Neural cell (in vitro differentiated cells): ENCODE measurements at regions not wholly inside any gene's neighbourhood (a gene's known extent, or its start where the extent isn't known, plus 50 kb on each side); places are given as distances from the start of the nearest gene placed in this dataset.

Experiments
- CTCF ChIP-seq: fragments of 450-650 bp; IDR thresholded peaks from 2 replicates; pipeline ENCODE4 v1.5.1; 2014; ENCODE audit warnings: antibody characterized with exemption, mild to moderate bottlenecking, moderate library complexity; ENCODE audit not compliant: poor library complexity, severe bottlenecking
- POLR2AphosphoS5 ChIP-seq: IDR thresholded peaks from 2 replicates; pipeline ENCODE4 v1.6.1; 2012
- RAD21 ChIP-seq: fragments of 450-650 bp; conservative IDR thresholded peaks from 2 replicates; pipeline ENCODE4 v1.6.1; 2014; ENCODE audit warnings: antibody characterized with exemption, mild to moderate bottlenecking, moderate library complexity
- REST ChIP-seq: IDR thresholded peaks from 2 replicates; pipeline ENCODE4 v1.6.1; 2012; ENCODE audit warnings: borderline replicate concordance

GRCh38 chr3:124353691-124354090, 361.8 kb upstream of the ROPN1 start:
- no peak for TF ChIP-seq POLR2AphosphoS5
- no peak for TF ChIP-seq CTCF
- no peak for TF ChIP-seq RAD21
- TF ChIP-seq REST = no peak
